ENCODE measurements at regions not wholly inside any gene's neighbourhood (a gene's known extent, or its start where the extent isn't known, plus 50 kb on each side); places are given as distances from the start of the nearest gene placed in this dataset.

DNA sequence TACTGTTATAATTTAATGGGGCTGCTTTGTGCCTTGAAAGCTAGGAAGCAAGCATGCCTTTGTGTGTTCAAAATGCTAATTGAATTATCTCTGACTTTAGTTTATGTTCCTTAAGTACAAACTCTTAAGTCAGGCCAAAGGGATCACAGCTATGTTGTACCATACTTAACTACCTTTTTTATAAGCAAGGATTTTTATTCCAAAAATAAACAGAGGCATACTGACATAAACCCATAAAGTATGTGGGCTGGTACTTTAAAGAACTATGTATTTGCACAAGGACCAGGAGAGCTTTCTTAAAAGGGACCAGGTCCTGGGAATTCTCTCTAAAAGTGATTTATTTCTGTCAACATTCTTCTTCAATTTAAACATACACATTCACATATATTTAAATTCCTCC is 57.8 kb upstream of the HCCS start:
- H3K9me3 ChIP-seq: no peaks in the 10 kb centered on the region
- DNase-seq: no peak
- H3K4me1 ChIP-seq: no peaks in the 10 kb centered on the region
- no peak overlapping the region for H3K27ac ChIP-seq
- TF ChIP-seq POLR2AphosphoS5 (IDR thresholded peaks at IDR 0.05) (no peak), POLR2A (IDR thresholded peaks at IDR 0.05) (no peak)
- TF ChIP-seq, protein P1, sequence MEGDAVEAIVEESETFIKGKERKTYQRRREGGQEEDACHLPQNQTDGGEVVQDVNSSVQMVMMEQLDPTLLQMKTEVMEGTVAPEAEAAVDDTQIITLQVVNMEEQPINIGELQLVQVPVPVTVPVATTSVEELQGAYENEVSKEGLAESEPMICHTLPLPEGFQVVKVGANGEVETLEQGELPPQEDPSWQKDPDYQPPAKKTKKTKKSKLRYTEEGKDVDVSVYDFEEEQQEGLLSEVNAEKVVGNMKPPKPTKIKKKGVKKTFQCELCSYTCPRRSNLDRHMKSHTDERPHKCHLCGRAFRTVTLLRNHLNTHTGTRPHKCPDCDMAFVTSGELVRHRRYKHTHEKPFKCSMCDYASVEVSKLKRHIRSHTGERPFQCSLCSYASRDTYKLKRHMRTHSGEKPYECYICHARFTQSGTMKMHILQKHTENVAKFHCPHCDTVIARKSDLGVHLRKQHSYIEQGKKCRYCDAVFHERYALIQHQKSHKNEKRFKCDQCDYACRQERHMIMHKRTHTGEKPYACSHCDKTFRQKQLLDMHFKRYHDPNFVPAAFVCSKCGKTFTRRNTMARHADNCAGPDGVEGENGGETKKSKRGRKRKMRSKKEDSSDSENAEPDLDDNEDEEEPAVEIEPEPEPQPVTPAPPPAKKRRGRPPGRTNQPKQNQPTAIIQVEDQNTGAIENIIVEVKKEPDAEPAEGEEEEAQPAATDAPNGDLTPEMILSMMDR (IDR thresholded peaks at IDR 0.05 in 8 of 11, conservative IDR thresholded peaks at IDR 0.05 in 3 of 11): no peak
- H3K27me3 ChIP-seq (replicated peaks in 1 of 7): no peaks in the 10 kb centered on the region
- no peaks in the 10 kb centered on the region for H3K36me3 ChIP-seq
- no peak overlapping the region for H3K4me3 ChIP-seq
- intact Hi-C loops (cut with DNase I; ENCODE audit: low total_unique reads): no loop called here

DNA sequence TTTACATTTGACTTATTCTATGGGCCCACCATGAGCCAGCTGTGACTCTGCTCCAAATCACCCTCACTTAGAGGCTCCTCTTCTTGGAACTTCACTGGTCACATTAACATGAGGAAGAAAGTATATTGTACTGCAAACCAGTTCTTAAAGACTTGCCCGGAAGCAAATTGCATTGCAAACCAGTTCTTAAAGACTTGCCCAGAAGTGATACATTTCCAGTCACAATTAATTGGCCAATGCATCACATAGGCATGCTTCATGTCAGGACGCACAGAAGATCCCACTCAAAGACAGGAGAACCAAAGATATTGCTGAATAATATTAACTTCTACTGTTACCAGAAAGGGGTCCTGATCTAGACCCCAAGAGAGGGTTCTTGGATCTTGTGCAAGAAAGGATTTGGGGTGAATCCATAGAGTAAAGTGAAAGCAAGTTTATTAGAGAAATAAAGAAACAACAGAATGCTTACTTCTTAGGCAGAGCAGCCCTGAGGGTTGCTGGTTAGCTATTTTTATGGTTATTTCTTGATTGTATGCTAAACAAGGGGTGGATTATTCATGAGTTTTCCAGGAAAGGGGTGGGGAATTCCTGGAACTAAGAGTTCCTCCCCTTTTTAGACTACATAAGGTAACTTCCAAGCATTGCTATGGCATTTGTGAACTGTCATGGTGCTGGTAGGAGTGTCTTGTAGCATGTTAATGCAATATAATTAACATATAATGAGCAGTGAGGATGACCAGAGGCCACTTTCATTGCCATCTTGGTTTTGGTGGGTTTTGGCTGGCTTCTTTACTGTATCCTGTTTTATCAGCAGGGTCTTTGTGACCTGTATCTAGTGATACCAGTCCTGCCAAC is 54.6 kb upstream of the HCCS start:
- DNase-seq: no peak
- Histone ChIP-seq H3K27ac (no peak overlapping the region), H3K9me3 (no peaks in the 10 kb centered on the region), H3K4me3 (no peak overlapping the region), H3K4me1 (no peaks in the 10 kb centered on the region), H3K36me3 (no peaks in the 10 kb centered on the region), H3K27me3 (replicated peaks in 1 of 7) (no peaks in the 10 kb centered on the region)
- no peak for TF ChIP-seq POLR2A (IDR thresholded peaks at IDR 0.05)
- TF ChIP-seq, protein P1 (IDR thresholded peaks at IDR 0.05 in 8 of 11, conservative IDR thresholded peaks at IDR 0.05 in 3 of 11): no peak
- TF ChIP-seq POLR2AphosphoS5 (IDR thresholded peaks at IDR 0.05): no peak
- 81 to 100% (median 99%) methylated on average over 2 of the region's 2 CpGs for WGBS, 5 donors
- intact Hi-C loops (cut with DNase I; ENCODE audit: low total_unique reads): no loop called here

DNA sequence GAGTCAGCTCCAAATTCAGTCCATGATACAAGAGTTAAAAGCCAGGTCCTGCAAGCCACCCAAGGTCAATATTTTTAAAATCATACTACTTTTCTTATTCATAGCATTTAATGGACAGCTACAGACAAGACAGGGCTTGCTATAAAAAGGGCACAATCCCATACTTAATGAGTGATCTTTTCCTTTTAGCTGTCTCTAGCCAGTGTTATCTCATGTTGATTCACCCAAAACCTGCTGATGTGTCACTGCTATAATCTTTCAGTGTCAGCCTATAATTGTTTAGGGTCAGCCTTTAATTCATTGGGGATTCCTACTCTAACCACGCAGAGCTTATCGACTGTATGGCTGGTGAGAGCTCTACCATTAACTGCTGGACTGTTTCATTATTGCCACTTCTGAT is 51.2 kb upstream of the HCCS start:
- Histone ChIP-seq H3K4me1 (no peaks in the 10 kb centered on the region), H3K9me3 (no peaks in the 10 kb centered on the region), H3K27me3 (replicated peaks in 1 of 7) (no peaks in the 10 kb centered on the region), H3K36me3 (no peaks in the 10 kb centered on the region), H3K27ac (no peak overlapping the region), H3K4me3 (no peak overlapping the region)
- TF ChIP-seq, protein P1 (IDR thresholded peaks at IDR 0.05 in 8 of 11, conservative IDR thresholded peaks at IDR 0.05 in 3 of 11): no peak
- TF ChIP-seq POLR2A (IDR thresholded peaks at IDR 0.05) (no peak), POLR2AphosphoS5 (IDR thresholded peaks at IDR 0.05) (no peak)
- intact Hi-C loops (cut with DNase I; ENCODE audit: low total_unique reads): no loop called here
- 68 to 93% (median 87%) methylated on average over 2 of the region's 2 CpGs for WGBS, 5 donors
- DNase-seq: no peak

Measured in spleen (tissue), 11 donors.